HL-60 (cell line): ENCODE measurements at regions not wholly inside any gene's neighbourhood (a gene's known extent, or its start where the extent isn't known, plus 50 kb on each side); places are given as distances from the start of the nearest gene placed in this dataset.

Source experiments
- CTCF ChIP-seq: IDR thresholded peaks from one replicate; pipeline ENCODE4 v1.5.1; 2011; ENCODE audit warnings: low read length, control low read depth, inconsistent platforms; ENCODE audit not compliant: insufficient read depth
- GABPA ChIP-seq: IDR thresholded peaks from 2 replicates; pipeline ENCODE4 v1.6.1; 2012; ENCODE audit warnings: low read depth
- POLR2AphosphoS5 ChIP-seq: IDR thresholded peaks from 2 replicates; pipeline ENCODE4 v1.6.1; 2012; ENCODE audit warnings: low read depth
- REST ChIP-seq: IDR thresholded peaks from 2 replicates; pipeline ENCODE4 v1.6.1; 2012; ENCODE audit warnings: low read depth; ENCODE audit not compliant: insufficient replicate concordance

DNA sequence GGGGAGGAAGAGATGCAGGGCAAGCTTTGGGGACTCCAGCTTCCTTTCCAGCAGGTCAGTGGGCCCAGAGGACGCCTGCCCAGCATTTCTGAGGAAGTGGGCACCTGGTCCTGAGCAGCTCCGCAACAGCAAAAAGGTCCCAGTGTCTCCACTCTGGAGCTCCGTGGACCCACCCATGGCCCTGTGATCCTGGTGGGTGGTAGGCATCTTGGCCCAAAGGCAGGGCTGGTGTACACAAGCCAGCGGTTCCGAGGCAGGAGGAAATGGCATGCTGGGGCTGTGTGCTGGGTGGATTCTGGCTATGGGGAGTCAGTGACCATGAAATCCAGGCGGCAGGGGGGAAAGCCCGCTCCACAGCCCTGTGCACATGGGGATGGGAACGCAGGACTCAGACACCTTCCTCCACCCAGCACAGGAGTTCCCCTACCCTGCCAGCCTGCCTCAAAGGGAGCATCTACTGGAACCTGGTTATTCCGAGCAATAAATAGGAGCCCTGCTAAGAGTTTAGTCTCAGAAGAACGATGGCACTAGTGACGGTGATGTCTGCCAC is 206.0 kb downstream of the GLI2 start:
- TF ChIP-seq CTCF (no peak), GABPA (no peak), POLR2AphosphoS5 (no peak), REST (no peak)
